ENCODE measurements at regions not wholly inside any gene's neighbourhood (a gene's known extent, or its start where the extent isn't known, plus 50 kb on each side); places are given as distances from the start of the nearest gene placed in this dataset.
"Not testable (repeated sequence)": the region's sequence is repeated elsewhere in the genome, so short reads cannot be mapped to it uniquely, and the experiment has no call there.

GRCh38 chr9:94421951-94422350 lies 93.5 kb upstream of the NUTM2F start:
- H3K9me3 ChIP-seq (ENCODE audit: insufficient read depth, low read depth, low read length); H3K79me2 ChIP-seq (ENCODE audit: insufficient read depth, low read length); H3K4me2 ChIP-seq (ENCODE audit: low read length); H3K27me3 Mint-ChIP-seq (ENCODE audit: low read depth, unreplicated experiment); H3K9me3 Mint-ChIP-seq (ENCODE audit: unreplicated experiment); H3K9ac ChIP-seq (ENCODE audit: low read length); H4K20me1 ChIP-seq (ENCODE audit: insufficient read depth, low read length); H3K27ac ChIP-seq (ENCODE audit: low read depth, low read length); H3K4me1 Mint-ChIP-seq (ENCODE audit: low read depth, unreplicated experiment); H3K27ac Mint-ChIP-seq (ENCODE audit: unreplicated experiment); H3K4me3 ChIP-seq (ENCODE audit: insufficient read depth, low read depth, low read length); H2AFZ ChIP-seq (ENCODE audit: low read depth, low read length); H3K4me1 ChIP-seq (ENCODE audit: insufficient read depth, low read length); FAIRE-seq; DNase-seq (ENCODE audit: low read depth); H3K36me3 Mint-ChIP-seq (ENCODE audit: low read depth, unreplicated experiment); H3K27me3 ChIP-seq (ENCODE audit: insufficient read depth, low read length); H3K36me3 ChIP-seq (ENCODE audit: insufficient read depth, low read length); H3K4me3 Mint-ChIP-seq (ENCODE audit: unreplicated experiment): not testable (repeated sequence)

- not testable (repeated sequence) for H3K79me2 ChIP-seq (ENCODE audit: insufficient read depth, low read length); H3K4me2 ChIP-seq (ENCODE audit: low read length); H2AFZ ChIP-seq (ENCODE audit: low read depth, low read length); FAIRE-seq; H3K4me3 Mint-ChIP-seq (ENCODE audit: unreplicated experiment); H3K27me3 ChIP-seq (ENCODE audit: insufficient read depth, low read length); H4K20me1 ChIP-seq (ENCODE audit: insufficient read depth, low read length); H3K9me3 Mint-ChIP-seq (ENCODE audit: unreplicated experiment); H3K27ac Mint-ChIP-seq (ENCODE audit: unreplicated experiment); H3K27ac ChIP-seq (ENCODE audit: low read depth, low read length); H3K36me3 ChIP-seq (ENCODE audit: insufficient read depth, low read length); H3K36me3 Mint-ChIP-seq (ENCODE audit: low read depth, unreplicated experiment); H3K27me3 Mint-ChIP-seq (ENCODE audit: low read depth, unreplicated experiment); H3K4me1 ChIP-seq (ENCODE audit: insufficient read depth, low read length); DNase-seq (ENCODE audit: low read depth); H3K9me3 ChIP-seq (ENCODE audit: insufficient read depth, low read depth, low read length); H3K9ac ChIP-seq (ENCODE audit: low read length); H3K4me3 ChIP-seq (ENCODE audit: insufficient read depth, low read depth, low read length); H3K4me1 Mint-ChIP-seq (ENCODE audit: low read depth, unreplicated experiment)
These were observed 96.9 kb upstream of the NUTM2F start for GRCh38 chr9:94425312-94425711.

- H3K4me2 ChIP-seq (ENCODE audit: low read length); H3K9me3 ChIP-seq (ENCODE audit: insufficient read depth, low read depth, low read length); H3K4me3 Mint-ChIP-seq (ENCODE audit: unreplicated experiment); FAIRE-seq; H3K79me2 ChIP-seq (ENCODE audit: insufficient read depth, low read length); H3K27me3 ChIP-seq (ENCODE audit: insufficient read depth, low read length); H2AFZ ChIP-seq (ENCODE audit: low read depth, low read length); H3K4me3 ChIP-seq (ENCODE audit: insufficient read depth, low read depth, low read length); H3K27ac Mint-ChIP-seq (ENCODE audit: unreplicated experiment); H3K9me3 Mint-ChIP-seq (ENCODE audit: unreplicated experiment); H3K27ac ChIP-seq (ENCODE audit: low read depth, low read length); DNase-seq (ENCODE audit: low read depth); H3K27me3 Mint-ChIP-seq (ENCODE audit: low read depth, unreplicated experiment); H4K20me1 ChIP-seq (ENCODE audit: insufficient read depth, low read length); H3K36me3 Mint-ChIP-seq (ENCODE audit: low read depth, unreplicated experiment); H3K9ac ChIP-seq (ENCODE audit: low read length); H3K36me3 ChIP-seq (ENCODE audit: insufficient read depth, low read length); H3K4me1 Mint-ChIP-seq (ENCODE audit: low read depth, unreplicated experiment); H3K4me1 ChIP-seq (ENCODE audit: insufficient read depth, low read length): not testable (repeated sequence)
These were observed 108.7 kb upstream of the NUTM2F start for GRCh38 chr9:94437128-94437527.

GRCh38 chr9:94438336-94438735 lies 109.9 kb upstream of the NUTM2F start:
- not testable (repeated sequence) for H3K9me3 ChIP-seq (ENCODE audit: insufficient read depth, low read depth, low read length); H3K4me2 ChIP-seq (ENCODE audit: low read length); H2AFZ ChIP-seq (ENCODE audit: low read depth, low read length); H3K4me3 ChIP-seq (ENCODE audit: insufficient read depth, low read depth, low read length); H3K27me3 ChIP-seq (ENCODE audit: insufficient read depth, low read length); H3K79me2 ChIP-seq (ENCODE audit: insufficient read depth, low read length); FAIRE-seq; DNase-seq (ENCODE audit: low read depth); H3K27me3 Mint-ChIP-seq (ENCODE audit: low read depth, unreplicated experiment); H3K9me3 Mint-ChIP-seq (ENCODE audit: unreplicated experiment); H3K27ac Mint-ChIP-seq (ENCODE audit: unreplicated experiment); H4K20me1 ChIP-seq (ENCODE audit: insufficient read depth, low read length); H3K36me3 ChIP-seq (ENCODE audit: insufficient read depth, low read length); H3K27ac ChIP-seq (ENCODE audit: low read depth, low read length); H3K36me3 Mint-ChIP-seq (ENCODE audit: low read depth, unreplicated experiment); H3K4me1 ChIP-seq (ENCODE audit: insufficient read depth, low read length); H3K4me3 Mint-ChIP-seq (ENCODE audit: unreplicated experiment); H3K9ac ChIP-seq (ENCODE audit: low read length)
- H3K4me1 Mint-ChIP-seq (ENCODE audit: low read depth, unreplicated experiment): peaks cover 11% of the 10 kb centered on the region

- not testable (repeated sequence) for H3K4me1 ChIP-seq (ENCODE audit: insufficient read depth, low read length); H3K27me3 Mint-ChIP-seq (ENCODE audit: low read depth, unreplicated experiment); H3K4me3 Mint-ChIP-seq (ENCODE audit: unreplicated experiment); H4K20me1 ChIP-seq (ENCODE audit: insufficient read depth, low read length); H3K4me2 ChIP-seq (ENCODE audit: low read length); H3K27ac Mint-ChIP-seq (ENCODE audit: unreplicated experiment); H3K36me3 ChIP-seq (ENCODE audit: insufficient read depth, low read length); H3K27ac ChIP-seq (ENCODE audit: low read depth, low read length); H3K27me3 ChIP-seq (ENCODE audit: insufficient read depth, low read length); H3K79me2 ChIP-seq (ENCODE audit: insufficient read depth, low read length); H3K9me3 ChIP-seq (ENCODE audit: insufficient read depth, low read depth, low read length); FAIRE-seq; H3K36me3 Mint-ChIP-seq (ENCODE audit: low read depth, unreplicated experiment); H3K9ac ChIP-seq (ENCODE audit: low read length); H3K9me3 Mint-ChIP-seq (ENCODE audit: unreplicated experiment); DNase-seq (ENCODE audit: low read depth); H2AFZ ChIP-seq (ENCODE audit: low read depth, low read length); H3K4me3 ChIP-seq (ENCODE audit: insufficient read depth, low read depth, low read length)
- H3K4me1 Mint-ChIP-seq (ENCODE audit: low read depth, unreplicated experiment): peaks cover 28% of the 10 kb centered on the region
These were observed 112.7 kb upstream of the NUTM2F start for GRCh38 chr9:94441146-94441545.

All from astrocyte (in vitro differentiated cells and primary cell).